ENCODE measurements at regions not wholly inside any gene's neighbourhood (a gene's known extent, or its start where the extent isn't known, plus 50 kb on each side); places are given as distances from the start of the nearest gene placed in this dataset.

DNA sequence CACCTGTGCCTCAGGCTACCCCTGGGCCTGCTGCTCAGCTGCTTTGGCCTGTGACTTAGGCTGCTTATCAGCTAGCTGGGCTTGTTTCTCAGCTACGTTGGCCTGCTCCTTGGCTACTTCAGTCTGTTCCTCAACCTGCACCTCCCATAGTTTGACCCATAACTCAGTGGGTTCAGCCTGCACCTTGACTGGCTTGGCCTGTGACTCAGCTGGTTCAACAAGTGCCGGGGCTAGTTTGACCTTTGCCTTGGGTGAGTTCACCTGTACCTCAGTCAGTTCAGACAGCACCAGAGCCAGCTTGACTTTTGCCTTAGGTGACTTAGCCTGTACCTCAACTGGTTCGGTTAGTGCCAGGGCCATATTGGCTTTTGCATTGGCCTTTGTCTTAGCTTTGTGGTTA, 171.2 kb downstream of the MSN start:
- TF ChIP-seq TEAD4 (CRISPR knock-in tag; IDR thresholded peaks at IDR 0.05) (no peak), ELF4 (CRISPR knock-in tag; IDR thresholded peaks at IDR 0.05; ENCODE audit: low read depth) (no peak), SP1 (CRISPR knock-in tag; conservative IDR thresholded peaks at IDR 0.05) (no peak), CTCF (IDR thresholded peaks at IDR 0.05) (no peak), NR1H2 (CRISPR knock-in tag; IDR thresholded peaks at IDR 0.05) (no peak), JUN (CRISPR knock-in tag; IDR thresholded peaks at IDR 0.05) (no peak), E2F4 (CRISPR knock-in tag; IDR thresholded peaks at IDR 0.05; ENCODE audit: borderline replicate concordance, low read depth) (no peak), USF2 (CRISPR knock-in tag; IDR thresholded peaks at IDR 0.05) (no peak)
- TF ChIP-seq, protein P1, sequence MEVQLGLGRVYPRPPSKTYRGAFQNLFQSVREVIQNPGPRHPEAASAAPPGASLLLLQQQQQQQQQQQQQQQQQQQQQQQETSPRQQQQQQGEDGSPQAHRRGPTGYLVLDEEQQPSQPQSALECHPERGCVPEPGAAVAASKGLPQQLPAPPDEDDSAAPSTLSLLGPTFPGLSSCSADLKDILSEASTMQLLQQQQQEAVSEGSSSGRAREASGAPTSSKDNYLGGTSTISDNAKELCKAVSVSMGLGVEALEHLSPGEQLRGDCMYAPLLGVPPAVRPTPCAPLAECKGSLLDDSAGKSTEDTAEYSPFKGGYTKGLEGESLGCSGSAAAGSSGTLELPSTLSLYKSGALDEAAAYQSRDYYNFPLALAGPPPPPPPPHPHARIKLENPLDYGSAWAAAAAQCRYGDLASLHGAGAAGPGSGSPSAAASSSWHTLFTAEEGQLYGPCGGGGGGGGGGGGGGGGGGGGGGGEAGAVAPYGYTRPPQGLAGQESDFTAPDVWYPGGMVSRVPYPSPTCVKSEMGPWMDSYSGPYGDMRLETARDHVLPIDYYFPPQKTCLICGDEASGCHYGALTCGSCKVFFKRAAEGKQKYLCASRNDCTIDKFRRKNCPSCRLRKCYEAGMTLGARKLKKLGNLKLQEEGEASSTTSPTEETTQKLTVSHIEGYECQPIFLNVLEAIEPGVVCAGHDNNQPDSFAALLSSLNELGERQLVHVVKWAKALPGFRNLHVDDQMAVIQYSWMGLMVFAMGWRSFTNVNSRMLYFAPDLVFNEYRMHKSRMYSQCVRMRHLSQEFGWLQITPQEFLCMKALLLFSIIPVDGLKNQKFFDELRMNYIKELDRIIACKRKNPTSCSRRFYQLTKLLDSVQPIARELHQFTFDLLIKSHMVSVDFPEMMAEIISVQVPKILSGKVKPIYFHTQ (CRISPR knock-in tag; IDR thresholded peaks at IDR 0.05): no peak
